T-cell (primary cell): ENCODE measurements at regions not wholly inside any gene's neighbourhood (a gene's known extent, or its start where the extent isn't known, plus 50 kb on each side); places are given as distances from the start of the nearest gene placed in this dataset.

Source experiments
- ATAC-seq, 4 experiments: fragments of 200-7000 bp in 3 of 4; fragments of 150-1000 bp in 1 of 4; cut with Tn5 transposase; replicated peaks in 1 of 4; 1 replicate in 3 of 4; 2 replicates in 1 of 4; pipeline ENCODE4 v1.10.0; 2021; ENCODE audit warnings: moderate library complexity in 3 of 4, mild to moderate bottlenecking in 2 of 4, moderate number of reproducible peaks in 1 of 4
- CTCF ChIA-PET, 2 donors: fragments of 300-600 bp; sonication (Branson Sonifier 250); formaldehyde crosslinking; loops; one replicate each; lab custom pipeline; 2022; ENCODE audit warnings: antibody characterized with exemption in 2 of 2; lab: Charles Lee
- POLR2A ChIA-PET, 2 donors: fragments of 300-600 bp; sonication (Branson Sonifier 250); formaldehyde crosslinking; loops; one replicate each; lab custom pipeline; 2022; ENCODE audit warnings: antibody characterized with exemption in 2 of 2; lab: Charles Lee
- DNase-seq, 35 experiments: peaks; one replicate each; pipeline versions ENCODE4 v3.0.0 to v3.0.0-alpha.2; 2013 to 2023
- H3K27ac ChIP-seq: one replicate; pipeline ENCODE4 v1.5.1; 2013; ENCODE audit warnings: low read length
- H3K27me3 ChIP-seq, 2 experiments: replicated peaks in 1 of 2; 1 replicate in 1 of 2; 2 replicates in 1 of 2; pipeline versions ENCODE4 v1.6.1 to v1.7.0; 2013; ENCODE audit warnings: low read length in 1 of 2, mixed read lengths in 1 of 2; ENCODE audit not compliant: control insufficient read depth in 2 of 2, insufficient read depth in 2 of 2; ENCODE audit errors: extremely low read depth in 1 of 2
- H3K36me3 ChIP-seq, 2 donors: 1 replicate in 1 of 2; 2 replicates in 1 of 2; pipeline versions ENCODE4 v1.6.1 to v1.7.0; 2013; ENCODE audit warnings: low read length in 1 of 2; ENCODE audit not compliant: control insufficient read depth in 2 of 2, insufficient read depth in 1 of 2; ENCODE audit errors: extremely low read depth in 1 of 2
- H3K4me1 ChIP-seq, 2 experiments: 1 replicate in 1 of 2; 2 replicates in 1 of 2; pipeline versions ENCODE4 v1.6.1 to v1.7.0; 2013; ENCODE audit warnings: low read length in 2 of 2, mixed read lengths in 1 of 2; ENCODE audit not compliant: insufficient read depth in 2 of 2, control insufficient read depth in 1 of 2; ENCODE audit errors: extremely low read depth in 1 of 2
- H3K4me3 ChIP-seq, 2 donors: 1 replicate in 1 of 2; 2 replicates in 1 of 2; pipeline versions ENCODE4 v1.5.1 to v1.7.0; 2013; ENCODE audit warnings: mild to moderate bottlenecking in 2 of 2, low read length in 1 of 2, moderate library complexity in 1 of 2; ENCODE audit not compliant: control insufficient read depth in 1 of 2; ENCODE audit errors: extremely low read depth in 1 of 2
- H3K9me3 ChIP-seq: 2 replicates; pipeline ENCODE4 v1.7.0; 2013
- H3K27ac Mint-ChIP-seq, 2 donors: one replicate each; pipeline ENCODE4 v1.8.0; 2020 to 2021; ENCODE audit warnings: mild to moderate bottlenecking in 2 of 2, mixed read lengths in 2 of 2
- H3K27me3 Mint-ChIP-seq, 2 donors: one replicate each; pipeline ENCODE4 v1.8.0; 2021 to 2022; ENCODE audit warnings: mixed read lengths in 2 of 2
- H3K36me3 Mint-ChIP-seq: one replicate; pipeline ENCODE4 v1.8.0; 2021; ENCODE audit warnings: mixed read lengths
- H3K4me1 Mint-ChIP-seq, 3 donors: one replicate each; pipeline ENCODE4 v1.8.0; 2020 to 2022; ENCODE audit warnings: mixed read lengths in 3 of 3, mild to moderate bottlenecking in 1 of 3
- H3K4me3 Mint-ChIP-seq, 3 donors: one replicate each; pipeline ENCODE4 v1.8.0; 2020 to 2022; ENCODE audit warnings: mild to moderate bottlenecking in 3 of 3, mixed read lengths in 3 of 3, moderate library complexity in 3 of 3
- H3K9me3 Mint-ChIP-seq, 3 donors: one replicate each; pipeline ENCODE4 v1.8.0; 2020 to 2022; ENCODE audit warnings: mixed read lengths in 3 of 3
- WGBS: methylation state at CpG from one replicate; pipeline ENCODE4 v1.1.5; 2013; ENCODE audit warnings: missing lambda C conversion rate; ENCODE audit not compliant: insufficient coverage; 5-methylcytosine and 5-hydroxymethylcytosine counted together

- ChIA-PET POLR2A (no interaction called here), CTCF (no interaction called here)
- H3K36me3 Mint-ChIP-seq, result no peaks in the 10 kb centered on the region
- no peaks in the 10 kb centered on the region for H3K27me3 Mint-ChIP-seq
- H3K4me1 ChIP-seq, result no peaks in the 10 kb centered on the region
- DNase-seq (no peak), ATAC-seq (no peak)
- no peaks in the 10 kb centered on the region for H3K27me3 ChIP-seq
- H3K27ac ChIP-seq, result no peak overlapping the region
- no peaks in the 10 kb centered on the region for H3K36me3 ChIP-seq
- WGBS, result no CpG with 5 or more reads among the region's 12 CpGs
- H3K4me3 ChIP-seq, result no peak overlapping the region
- H3K4me3 Mint-ChIP-seq, result no peak overlapping the region
- no peak overlapping the region for H3K27ac Mint-ChIP-seq
- no peaks in the 10 kb centered on the region for H3K9me3 ChIP-seq
- H3K4me1 Mint-ChIP-seq, result peaks cover 4 to 9% (median 6%) of the 10 kb centered on the region in 3 donors
- H3K9me3 Mint-ChIP-seq, result no peaks in the 10 kb centered on the region
These were observed 76.7 kb downstream of the SIPA1L2 start for GRCh38 chr1:232553050-232553754.

- Mint-ChIP-seq H3K27ac (no peak overlapping the region), H3K27me3 (no peaks in the 10 kb centered on the region), H3K36me3 (no peaks in the 10 kb centered on the region), H3K9me3 (no peaks in the 10 kb centered on the region), H3K4me3 (no peak overlapping the region), H3K4me1 (no peaks in the 10 kb centered on the region)
- H3K27ac ChIP-seq, result no peak overlapping the region
- no peaks in the 10 kb centered on the region for H3K36me3 ChIP-seq
- H3K4me1 ChIP-seq, result no peaks in the 10 kb centered on the region
- no peaks in the 10 kb centered on the region for H3K27me3 ChIP-seq
- no peak for ATAC-seq
- CTCF ChIA-PET, result no interaction called here
- no peak overlapping the region for H3K4me3 ChIP-seq
- WGBS, result 93% methylated on average over 4 of the region's 7 CpGs
- POLR2A ChIA-PET, result interaction anchor here in 1 of 2 donors (0.6 kb wide), 1 partner anchor 523 kb away, joined by 3 read pairs; no protein-coding TSS in a partner anchor
- no peaks in the 10 kb centered on the region for H3K9me3 ChIP-seq
- no peak for DNase-seq
These were observed 78.5 kb downstream of the SIPA1L2 start for GRCh38 chr1:232551386-232551785.

GRCh38 chr1:232550007-232550406 is 79.9 kb downstream of the SIPA1L2 start:
- no peak overlapping the region for H3K4me3 Mint-ChIP-seq

GRCh38 chr1:232548691-232549090 is 81.2 kb downstream of the SIPA1L2 start:
- no peaks in the 10 kb centered on the region for H3K27me3 Mint-ChIP-seq
- H3K36me3 Mint-ChIP-seq, result no peaks in the 10 kb centered on the region
- ATAC-seq (no peak), DNase-seq (no peak)
- H3K9me3 ChIP-seq, result no peaks in the 10 kb centered on the region
- ChIA-PET CTCF (no interaction called here), POLR2A (no interaction called here)
- no peaks in the 10 kb centered on the region for H3K36me3 ChIP-seq
- H3K4me1 ChIP-seq, result no peaks in the 10 kb centered on the region
- no peaks in the 10 kb centered on the region for H3K9me3 Mint-ChIP-seq
- H3K27ac Mint-ChIP-seq, result no peak overlapping the region
- H3K27ac ChIP-seq, result no peak overlapping the region
- H3K4me1 Mint-ChIP-seq, result no peaks in the 10 kb centered on the region
- 97% methylated on average over 4 of the region's 5 CpGs for WGBS
- H3K4me3 Mint-ChIP-seq, result no peak overlapping the region
- no peak overlapping the region for H3K4me3 ChIP-seq
- H3K27me3 ChIP-seq, result no peaks in the 10 kb centered on the region

More at GRCh38 chr1:232550007-232550406, 79.9 kb downstream of the SIPA1L2 start:
- ATAC-seq (no peak), DNase-seq (no peak)
- Histone ChIP-seq H3K27ac (no peak overlapping the region), H3K4me3 (no peak overlapping the region), H3K4me1 (no peaks in the 10 kb centered on the region), H3K36me3 (no peaks in the 10 kb centered on the region), H3K27me3 (no peaks in the 10 kb centered on the region), H3K9me3 (no peaks in the 10 kb centered on the region)
- no CpG with 5 or more reads among the region's 2 CpGs for WGBS
- ChIA-PET CTCF (no interaction called here), POLR2A (no interaction called here)
- Mint-ChIP-seq H3K27me3 (no peaks in the 10 kb centered on the region), H3K4me1 (no peaks in the 10 kb centered on the region), H3K27ac (no peak overlapping the region), H3K9me3 (no peaks in the 10 kb centered on the region), H3K36me3 (no peaks in the 10 kb centered on the region)

- no peaks in the 10 kb centered on the region for H3K27me3 ChIP-seq
- no peak overlapping the region for H3K27ac ChIP-seq
- H3K36me3 ChIP-seq, result no peaks in the 10 kb centered on the region
- no peaks in the 10 kb centered on the region for H3K9me3 ChIP-seq
- no peaks in the 10 kb centered on the region for H3K4me1 Mint-ChIP-seq
- ChIA-PET CTCF (no interaction called here), POLR2A (no interaction called here)
- no peak overlapping the region for H3K4me3 Mint-ChIP-seq
- 80% methylated on average over 1 of the region's 2 CpGs for WGBS
- ATAC-seq (no peak), DNase-seq (no peak)
- H3K4me1 ChIP-seq, result no peaks in the 10 kb centered on the region
- H3K27ac Mint-ChIP-seq, result no peak overlapping the region
- H3K4me3 ChIP-seq, result no peak overlapping the region
- no peaks in the 10 kb centered on the region for H3K36me3 Mint-ChIP-seq
- no peaks in the 10 kb centered on the region for H3K27me3 Mint-ChIP-seq
- no peaks in the 10 kb centered on the region for H3K9me3 Mint-ChIP-seq
These were observed 81.9 kb downstream of the SIPA1L2 start for GRCh38 chr1:232547938-232548484.

- POLR2A ChIA-PET, result no interaction called here
- no peak overlapping the region for H3K27ac ChIP-seq
- H3K4me1 ChIP-seq, result no peaks in the 10 kb centered on the region
- H3K36me3 Mint-ChIP-seq, result no peaks in the 10 kb centered on the region
- no peaks in the 10 kb centered on the region for H3K36me3 ChIP-seq
- CTCF ChIA-PET, result no interaction called here
- DNase-seq (no peak), ATAC-seq (no peak)
- H3K4me3 ChIP-seq, result no peak overlapping the region
- no peak overlapping the region for H3K27ac Mint-ChIP-seq
- no peaks in the 10 kb centered on the region for H3K4me1 Mint-ChIP-seq
- no peak overlapping the region for H3K4me3 Mint-ChIP-seq
- 95% methylated on average over 10 of the region's 13 CpGs for WGBS
- no peaks in the 10 kb centered on the region for H3K27me3 Mint-ChIP-seq
- no peaks in the 10 kb centered on the region for H3K9me3 ChIP-seq
- H3K27me3 ChIP-seq, result no peaks in the 10 kb centered on the region
- H3K9me3 Mint-ChIP-seq, result no peaks in the 10 kb centered on the region
These were observed 87.0 kb downstream of the SIPA1L2 start for GRCh38 chr1:232542633-232543593.
